ENCODE measurements at regions not wholly inside any gene's neighbourhood (a gene's known extent, or its start where the extent isn't known, plus 50 kb on each side); places are given as distances from the start of the nearest gene placed in this dataset.
"Not testable (repeated sequence)": the region's sequence is repeated elsewhere in the genome, so short reads cannot be mapped to it uniquely, and the experiment has no call there.

- not testable (repeated sequence) for TF ChIP-seq CTCF (conservative IDR thresholded peaks at IDR 0.05 in 1 of 2, IDR thresholded peaks at IDR 0.05 in 1 of 2; ENCODE audit: extremely low read depth in 1 of 2, insufficient read depth in 1 of 2, low read depth in 1 of 2, low read length in 2 of 2); EZH2 (IDR thresholded peaks at IDR 0.05; ENCODE audit: borderline replicate concordance, low read length)
These were observed 584.5 kb upstream of the MDGA2 start for GRCh38 chr14:48259876-48260275.

Data from mammary epithelial cell (primary cell).